H1 (cell line): ENCODE measurements at regions not wholly inside any gene's neighbourhood (a gene's known extent, or its start where the extent isn't known, plus 50 kb on each side); places are given as distances from the start of the nearest gene placed in this dataset.

Experiments used
- CTCF ChIA-PET: fragments of 300-600 bp; sonication (Branson Sonifier 250); formaldehyde crosslinking; loops from one replicate; lab custom pipeline; 2021; ENCODE audit not compliant: partially characterized antibody; lab: Charles Lee
- POLR2A ChIA-PET: fragments of 300-600 bp; sonication (Branson Sonifier 250); formaldehyde crosslinking; loops from one replicate; lab custom pipeline; 2021; ENCODE audit warnings: inconsistent platforms; ENCODE audit not compliant: partially characterized antibody; lab: Charles Lee
- DNase-seq, 2 experiments: peaks; one replicate each; pipeline versions ENCODE4 v3.0.0 to v3.0.0-alpha.2; 2010 to 2022; ENCODE audit warnings: low spot score in 2 of 2, low read depth in 1 of 2, mixed read lengths in 1 of 2
- FAIRE-seq: peaks from 2 replicates; lab custom pipeline; 2011; peaks lifted over from hg19 to GRCh38; lab: Jason Lieb, UNC
- H2AFZ ChIP-seq: 2 replicates; pipeline ENCODE4 v1.8.1; 2012; ENCODE audit warnings: low read length, inconsistent platforms
- H2AK5ac ChIP-seq: 2 replicates; pipeline ENCODE4 v1.6.1; 2013; ENCODE audit warnings: low read depth, low read length
- H2BK120ac ChIP-seq: replicated peaks from 2 replicates; pipeline ENCODE3; 2013; ENCODE audit warnings: low read depth, low read length, inconsistent platforms
- H2BK12ac ChIP-seq: 2 replicates; pipeline ENCODE4 v1.6.1; 2013; ENCODE audit warnings: low read depth, low read length
- H2BK15ac ChIP-seq: 2 replicates; pipeline ENCODE4 v1.6.1; 2013; ENCODE audit warnings: low read length
- H2BK20ac ChIP-seq: 2 replicates; pipeline ENCODE4 v1.6.1; 2013; ENCODE audit warnings: low read length
- H2BK5ac ChIP-seq: 2 replicates; pipeline ENCODE4 v1.6.1; 2013; ENCODE audit warnings: low read depth, low read length
- H3K14ac ChIP-seq: 2 replicates; pipeline ENCODE4 v1.6.1; 2013; ENCODE audit warnings: inconsistent platforms; ENCODE audit not compliant: insufficient read length
- H3K18ac ChIP-seq: 2 replicates; pipeline ENCODE4 v1.6.1; 2013; ENCODE audit warnings: low read length; ENCODE audit errors: extremely low read depth
- H3K23ac ChIP-seq: 2 replicates; pipeline ENCODE4 v1.6.1; 2013; ENCODE audit warnings: inconsistent platforms; ENCODE audit not compliant: insufficient read length
- H3K23me2 ChIP-seq: 2 replicates; pipeline ENCODE4 v1.6.1; 2013; ENCODE audit warnings: low read depth, low read length
- H3K27ac ChIP-seq: 2 replicates; pipeline ENCODE4 v1.6.1; 2011; ENCODE audit warnings: low read depth, low read length, inconsistent platforms
- H3K27me3 ChIP-seq, 4 experiments: replicated peaks in 1 of 4; 1 replicate in 1 of 4; 2 replicates in 3 of 4; pipeline versions ENCODE4 v1.6.1 to v1.8.1; 2011 to 2013; ENCODE audit warnings: low read length in 3 of 4, mild to moderate bottlenecking in 3 of 4, inconsistent platforms in 2 of 4, mixed read lengths in 2 of 4, moderate library complexity in 1 of 4; ENCODE audit not compliant: control insufficient read depth in 3 of 4, insufficient read depth in 3 of 4; ENCODE audit errors: extremely low read depth in 1 of 4
- H3K36me3 ChIP-seq, 4 experiments: 2 replicates each; pipeline versions ENCODE4 v1.6.1 to v1.8.1; 2011 to 2013; ENCODE audit warnings: mild to moderate bottlenecking in 4 of 4, low read length in 3 of 4, moderate library complexity in 2 of 4, control low read depth in 1 of 4, inconsistent platforms in 1 of 4; ENCODE audit not compliant: insufficient read depth in 4 of 4, control insufficient read depth in 2 of 4
- H3K4ac ChIP-seq: replicated peaks from 2 replicates; pipeline ENCODE3; 2013; ENCODE audit warnings: low read length, low read depth, mixed read lengths, inconsistent platforms; ENCODE audit not compliant: insufficient read length
- H3K4me1 ChIP-seq, 4 experiments: replicated peaks in 1 of 4; 1 replicate in 1 of 4; 2 replicates in 3 of 4; pipeline versions ENCODE4 v1.6.1 to v1.8.1; 2011 to 2013; ENCODE audit warnings: low read length in 3 of 4, inconsistent platforms in 2 of 4, mixed read lengths in 1 of 4; ENCODE audit not compliant: insufficient read depth in 4 of 4, control insufficient read depth in 3 of 4
- H3K4me2 ChIP-seq, 2 experiments: 2 replicates each; pipeline versions ENCODE4 v1.6.1 to v1.8.1; 2011 to 2013; ENCODE audit warnings: low read depth in 2 of 2, low read length in 2 of 2, control low read depth in 1 of 2, inconsistent platforms in 1 of 2, mild to moderate bottlenecking in 1 of 2; ENCODE audit not compliant: insufficient read depth in 1 of 2
- H3K4me3 ChIP-seq, 4 experiments: fragments of 200-600, 300-600 bp in 1 of 4; sonication (generic), shearing (Covaris generic), sonication (Bioruptor Twin) in 1 of 4; 2 replicates each; pipeline versions ENCODE4 v1.5.1 to v1.8.1; 2011 to 2016; ENCODE audit warnings: low read length in 4 of 4, low read depth in 3 of 4, control low read depth in 2 of 4, inconsistent platforms in 2 of 4, mild to moderate bottlenecking in 2 of 4, mixed read lengths in 1 of 4, moderate library complexity in 1 of 4; ENCODE audit not compliant: insufficient read depth in 2 of 4; ENCODE audit errors: extremely low read depth in 1 of 4
- H3K56ac ChIP-seq: replicated peaks from 2 replicates; pipeline ENCODE3; 2013; ENCODE audit warnings: low read depth, mild to moderate bottlenecking, mixed read lengths, low read length, inconsistent platforms; ENCODE audit not compliant: insufficient read length
- H3K79me1 ChIP-seq: 2 replicates; pipeline ENCODE4 v1.6.1; 2013; ENCODE audit warnings: low read depth, low read length, control low read depth
- H3K79me2 ChIP-seq, 2 experiments: 2 replicates each; pipeline versions ENCODE4 v1.6.1 to v1.8.1; 2012 to 2013; ENCODE audit warnings: low read length in 2 of 2, mild to moderate bottlenecking in 2 of 2, inconsistent platforms in 1 of 2; ENCODE audit not compliant: insufficient read depth in 2 of 2, control insufficient read depth in 1 of 2
- H3K9ac ChIP-seq, 4 experiments: replicated peaks in 1 of 4; 1 replicate in 1 of 4; 2 replicates in 3 of 4; pipeline versions ENCODE4 v1.6.1 to v1.8.1; 2011 to 2013; ENCODE audit warnings: low read depth in 3 of 4, low read length in 3 of 4, control low read depth in 2 of 4, mild to moderate bottlenecking in 2 of 4, moderate library complexity in 2 of 4, inconsistent platforms in 1 of 4; ENCODE audit errors: extremely low read depth in 1 of 4
- H3K9me3 ChIP-seq, 2 experiments: 2 replicates each; pipeline versions ENCODE4 v1.6.1 to v1.8.1; 2012 to 2013; ENCODE audit warnings: mild to moderate bottlenecking in 2 of 2, moderate library complexity in 2 of 2, control low read depth in 1 of 2, inconsistent platforms in 1 of 2, low read depth in 1 of 2, low read length in 1 of 2, mixed read lengths in 1 of 2; ENCODE audit not compliant: insufficient read depth in 2 of 2
- H4K20me1 ChIP-seq, 2 experiments: replicated peaks in 1 of 2; 2 replicates each; pipeline versions ENCODE3 to v1.8.1; 2011 to 2013; ENCODE audit warnings: inconsistent platforms in 2 of 2, low read length in 2 of 2, mild to moderate bottlenecking in 1 of 2; ENCODE audit not compliant: insufficient read depth in 2 of 2, control insufficient read depth in 1 of 2
- H4K5ac ChIP-seq: 2 replicates; pipeline ENCODE4 v1.6.1; 2013; ENCODE audit warnings: low read length, low read depth, mixed read lengths, inconsistent platforms; ENCODE audit not compliant: insufficient read length
- H4K8ac ChIP-seq: 2 replicates; pipeline ENCODE4 v1.8.0; 2013; ENCODE audit warnings: mild to moderate bottlenecking, moderate library complexity, low read length, inconsistent platforms; ENCODE audit not compliant: insufficient read depth; ENCODE audit errors: extremely low read depth
- H4K91ac ChIP-seq: replicated peaks from 2 replicates; pipeline ENCODE3; 2013; ENCODE audit warnings: low read length, mixed read lengths, inconsistent platforms; ENCODE audit not compliant: insufficient read length
- BACH1 ChIP-seq: IDR thresholded peaks from 2 replicates; pipeline ENCODE4 v1.6.1; 2012; ENCODE audit warnings: low read length, improper control_type of control experiment
- GTF2F1 ChIP-seq: IDR thresholded peaks from 2 replicates; pipeline ENCODE4 v1.6.1; 2012; ENCODE audit warnings: low read depth, low read length, improper control_type of control experiment, borderline replicate concordance
- JUND ChIP-seq: IDR thresholded peaks from 2 replicates; pipeline ENCODE4 v1.6.1; 2011; ENCODE audit warnings: mild to moderate bottlenecking, improper control_type of control experiment, low read length
- MAFK ChIP-seq: IDR thresholded peaks from 2 replicates; pipeline ENCODE4 v1.6.1; 2012; ENCODE audit warnings: low read depth, mild to moderate bottlenecking, improper control_type of control experiment, low read length
- RAD21 ChIP-seq, 2 experiments: IDR thresholded peaks in 1 of 2; conservative IDR thresholded peaks in 1 of 2; 2 replicates each; pipeline ENCODE4 v1.6.1; 2011; ENCODE audit warnings: low read depth in 2 of 2, low read length in 2 of 2, improper control_type of control experiment in 1 of 2, inconsistent platforms in 1 of 2, mild to moderate bottlenecking in 1 of 2, moderate library complexity in 1 of 2
- SIN3A ChIP-seq, 2 experiments: IDR thresholded peaks in 1 of 2; conservative IDR thresholded peaks in 1 of 2; 2 replicates each; pipeline ENCODE4 v1.6.1; 2011 to 2012; ENCODE audit warnings: low read length in 2 of 2, improper control_type of control experiment in 1 of 2, low read depth in 1 of 2, mild to moderate bottlenecking in 1 of 2
- SP4 ChIP-seq: IDR thresholded peaks from 2 replicates; pipeline ENCODE4 v1.6.1; 2012; ENCODE audit warnings: low read length, inconsistent platforms
- TF ChIP-seq, protein P1 (sequence below), 3 experiments: IDR thresholded peaks; 1 replicate in 2 of 3; 2 replicates in 1 of 3; pipeline versions ENCODE4 v1.5.1 to v1.6.1; 2011; ENCODE audit warnings: low read length in 3 of 3, mild to moderate bottlenecking in 3 of 3, inconsistent platforms in 2 of 3, low read depth in 1 of 3, moderate library complexity in 1 of 3; ENCODE audit not compliant: insufficient read depth in 1 of 3; ENCODE audit errors: control extremely low read depth in 1 of 3

GRCh38 chr3:34157491-34157890, 359.1 kb downstream of the PDCD6IP start:
- no peaks in the 10 kb centered on the region for H3K79me2 ChIP-seq
- H3K9ac ChIP-seq: no peak overlapping the region
- H2AFZ ChIP-seq: 0 out of 2 replicates have a peak overlapping the region, but pooled peaks have one; percentile 34
- H3K9me3 ChIP-seq: no peaks in the 10 kb centered on the region; a peak in 1 of 4 replicates
- CTCF ChIA-PET: interaction anchor here (0.6 kb wide), 1 partner anchor 1061 kb away, joined by 4 read pairs; no protein-coding TSS in a partner anchor
- no peak overlapping the region for H3K23ac ChIP-seq
- H2BK15ac ChIP-seq: no peak overlapping the region
- no peak for FAIRE-seq
- no peaks in the 10 kb centered on the region for H3K27me3 ChIP-seq
- no peak overlapping the region for H3K56ac ChIP-seq
- H3K18ac ChIP-seq: no peak overlapping the region
- no peak overlapping the region for H4K5ac ChIP-seq
- no peak overlapping the region for H4K8ac ChIP-seq
- H3K14ac ChIP-seq: no peak overlapping the region
- no peak overlapping the region for H2BK5ac ChIP-seq
- no peaks in the 10 kb centered on the region for H3K36me3 ChIP-seq
- H3K4me1 ChIP-seq: no peaks in the 10 kb centered on the region
- no peak overlapping the region for H3K4me3 ChIP-seq
- H2BK12ac ChIP-seq: no peak overlapping the region
- no peak overlapping the region for H3K4me2 ChIP-seq
- H2BK120ac ChIP-seq: no peak overlapping the region
- no peak overlapping the region for H3K27ac ChIP-seq
- no peaks in the 10 kb centered on the region for H4K20me1 ChIP-seq
- no peak overlapping the region for H4K91ac ChIP-seq
- no peaks in the 10 kb centered on the region for H3K23me2 ChIP-seq
- H2AK5ac ChIP-seq: no peak overlapping the region
- no peak overlapping the region for H3K4ac ChIP-seq
- H3K79me1 ChIP-seq: no peaks in the 10 kb centered on the region
- H2BK20ac ChIP-seq: no peak overlapping the region
- POLR2A ChIA-PET: no interaction called here
- no peak for DNase-seq
- TF ChIP-seq SIN3A (conservative IDR thresholded peaks at IDR 0.05 in 1 of 2, IDR thresholded peaks at IDR 0.05 in 1 of 2; ENCODE audit: low read depth in 1 of 2, low read length in 2 of 2) (no peak), RAD21 (IDR thresholded peaks at IDR 0.05 in 1 of 2, conservative IDR thresholded peaks at IDR 0.05 in 1 of 2; ENCODE audit: low read depth in 2 of 2, low read length in 2 of 2) (no peak), MAFK (no peak), GTF2F1 (no peak), BACH1 (no peak), JUND (no peak), SP4 (no peak)
- TF ChIP-seq, protein P1, sequence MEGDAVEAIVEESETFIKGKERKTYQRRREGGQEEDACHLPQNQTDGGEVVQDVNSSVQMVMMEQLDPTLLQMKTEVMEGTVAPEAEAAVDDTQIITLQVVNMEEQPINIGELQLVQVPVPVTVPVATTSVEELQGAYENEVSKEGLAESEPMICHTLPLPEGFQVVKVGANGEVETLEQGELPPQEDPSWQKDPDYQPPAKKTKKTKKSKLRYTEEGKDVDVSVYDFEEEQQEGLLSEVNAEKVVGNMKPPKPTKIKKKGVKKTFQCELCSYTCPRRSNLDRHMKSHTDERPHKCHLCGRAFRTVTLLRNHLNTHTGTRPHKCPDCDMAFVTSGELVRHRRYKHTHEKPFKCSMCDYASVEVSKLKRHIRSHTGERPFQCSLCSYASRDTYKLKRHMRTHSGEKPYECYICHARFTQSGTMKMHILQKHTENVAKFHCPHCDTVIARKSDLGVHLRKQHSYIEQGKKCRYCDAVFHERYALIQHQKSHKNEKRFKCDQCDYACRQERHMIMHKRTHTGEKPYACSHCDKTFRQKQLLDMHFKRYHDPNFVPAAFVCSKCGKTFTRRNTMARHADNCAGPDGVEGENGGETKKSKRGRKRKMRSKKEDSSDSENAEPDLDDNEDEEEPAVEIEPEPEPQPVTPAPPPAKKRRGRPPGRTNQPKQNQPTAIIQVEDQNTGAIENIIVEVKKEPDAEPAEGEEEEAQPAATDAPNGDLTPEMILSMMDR (IDR thresholded peaks at IDR 0.05; ENCODE audit: control extremely low read depth in 1 of 3, insufficient read depth in 1 of 3, low read depth in 1 of 3, low read length in 3 of 3): no peak
